GM19025 (cell line): ENCODE measurements at regions not wholly inside any gene's neighbourhood (a gene's known extent, or its start where the extent isn't known, plus 50 kb on each side); places are given as distances from the start of the nearest gene placed in this dataset.

ENCODE experiments used
- ATAC-seq: cut with Tn5 transposase; IDR thresholded peaks from one replicate; pipeline ENCODE4 v1.9.1; 2021; ENCODE audit warnings: mild to moderate bottlenecking, low read depth, moderate library complexity; ENCODE audit not compliant: unreplicated experiment

- no peak for ATAC-seq
These were observed 55.1 kb downstream of the KIF4B start for GRCh38 chr5:155068616-155069100.

- ATAC-seq: no peak
These were observed 56.4 kb downstream of the KIF4B start for GRCh38 chr5:155069961-155070360.

GRCh38 chr5:155070781-155071180, 57.2 kb downstream of the KIF4B start:
- no peak for ATAC-seq

DNA sequence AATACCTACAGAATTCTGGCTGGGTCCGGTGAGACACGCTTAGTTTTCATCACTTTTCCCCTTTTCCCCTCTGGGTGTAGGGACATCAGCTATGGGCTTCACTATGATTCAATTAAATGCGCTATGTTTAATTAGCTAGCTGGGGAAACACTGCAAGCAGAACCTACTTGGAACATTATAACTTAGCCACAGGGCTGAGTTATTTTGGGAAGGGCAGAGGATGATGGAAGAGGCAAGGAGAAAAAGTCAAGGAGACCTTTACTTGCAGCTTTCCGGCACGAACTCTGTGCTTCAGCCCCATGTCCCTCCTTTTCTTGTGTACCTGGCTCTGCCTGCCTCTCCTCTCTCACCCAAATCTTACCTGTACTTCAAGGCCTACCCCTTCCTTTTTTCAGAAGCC, 62.8 kb downstream of the KIF4B start:
- ATAC-seq: no peak

DNA sequence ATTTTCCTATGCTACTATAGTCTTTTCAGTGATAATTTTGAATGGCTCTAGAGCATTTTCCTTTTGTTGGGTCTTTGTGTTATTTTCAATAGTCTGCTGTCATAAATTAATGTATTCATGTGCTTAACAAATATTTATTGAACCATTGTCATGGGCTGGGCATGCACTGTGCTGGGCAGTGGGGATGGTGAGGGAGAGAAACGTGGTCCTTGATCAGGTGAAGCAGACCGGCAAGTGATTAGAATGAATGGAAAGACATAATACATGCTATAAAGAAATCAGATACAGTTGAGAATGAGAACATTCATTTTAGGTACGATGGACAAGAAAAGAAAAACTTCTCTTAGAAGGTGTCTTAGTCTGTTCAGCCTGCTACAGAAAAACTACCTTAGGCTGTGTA, 66.1 kb downstream of the KIF4B start:
- no peak for ATAC-seq

DNA sequence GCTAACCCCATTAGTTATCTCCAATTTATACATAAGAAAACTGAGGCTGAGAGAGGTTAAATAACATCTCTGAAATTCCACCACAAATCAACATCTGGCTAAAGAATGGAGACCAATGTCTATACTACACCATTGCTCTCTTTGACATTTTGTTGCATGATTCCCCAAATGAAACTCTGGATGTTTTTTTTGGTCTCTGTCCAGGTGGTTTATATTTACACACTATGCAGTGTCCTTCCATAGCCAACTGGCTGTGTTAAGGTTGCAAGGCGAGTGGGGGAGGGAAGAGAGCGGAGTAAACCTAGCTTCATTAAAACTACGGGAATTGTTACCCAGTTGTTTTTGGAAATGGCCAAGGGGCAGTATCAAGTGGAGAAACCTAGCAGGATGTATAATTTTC, 67.2 kb downstream of the KIF4B start:
- ATAC-seq: no peak

DNA sequence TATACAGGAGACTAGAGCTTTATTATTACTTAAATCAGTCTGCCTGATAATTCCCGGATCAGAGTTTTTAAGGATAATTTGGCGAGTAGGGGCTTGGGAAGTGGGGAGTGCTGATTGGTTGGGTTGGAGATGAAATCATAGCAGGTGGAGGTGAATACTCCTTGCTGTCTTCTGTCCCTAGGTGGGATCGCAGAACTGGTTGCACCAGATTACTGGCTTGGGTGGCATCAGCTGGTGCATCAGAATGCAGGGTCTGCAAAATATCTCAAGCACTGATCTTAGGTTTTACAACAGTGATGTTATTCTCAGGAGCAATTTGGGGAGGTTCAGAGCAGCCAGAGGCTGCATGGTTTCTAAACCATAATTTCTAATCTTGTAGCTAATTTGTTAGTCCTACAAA, 68.1 kb downstream of the KIF4B start:
- ATAC-seq: no peak

- ATAC-seq: no peak
These were observed 68.8 kb downstream of the KIF4B start for GRCh38 chr5:155082401-155082800.

DNA sequence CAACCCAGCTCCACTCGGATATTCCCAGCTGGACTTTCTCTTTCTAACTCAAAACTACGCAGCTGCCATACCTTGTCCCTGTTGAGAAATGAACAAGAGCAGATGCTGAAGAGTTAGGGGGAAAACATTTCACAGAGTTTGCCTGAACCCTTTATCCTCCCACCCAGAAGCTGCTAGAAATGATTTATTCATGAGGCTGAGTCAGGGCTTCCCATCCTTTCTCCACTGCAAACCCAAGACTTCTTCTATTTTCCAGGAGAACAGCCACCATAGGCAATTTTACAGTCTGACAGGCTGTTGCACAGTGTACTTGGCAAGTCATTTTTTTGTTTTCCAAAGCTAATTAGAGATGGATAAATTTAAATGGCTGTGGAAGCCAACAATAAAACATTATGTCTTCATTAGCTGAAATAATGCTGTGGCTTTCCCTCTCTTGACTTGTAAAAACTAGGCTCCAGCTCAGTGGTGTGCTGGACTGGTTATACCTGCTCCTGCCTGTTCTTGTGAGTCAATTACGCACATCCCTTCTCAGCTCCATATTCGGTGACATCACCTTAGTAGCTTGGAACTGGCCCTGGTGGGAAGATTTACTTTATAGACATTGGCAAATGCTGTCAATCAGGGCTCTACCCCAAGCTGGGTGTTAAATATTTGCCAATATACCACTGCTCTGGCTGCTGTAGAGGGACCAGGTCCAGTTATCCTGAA, 71.9 kb downstream of the KIF4B start:
- ATAC-seq: no peak

- no peak for ATAC-seq
These were observed 73.5 kb downstream of the KIF4B start for GRCh38 chr5:155087036-155087435.

- no peak for ATAC-seq
These were observed 75.3 kb downstream of the KIF4B start for GRCh38 chr5:155088811-155089210.

- no peak for ATAC-seq
These were observed 76.1 kb downstream of the KIF4B start for GRCh38 chr5:155089643-155090042.

- no peak for ATAC-seq
These were observed 77.6 kb downstream of the KIF4B start for GRCh38 chr5:155091063-155091648.

GRCh38 chr5:155091768-155092717, 78.5 kb downstream of the KIF4B start:
- ATAC-seq: no peak

DNA sequence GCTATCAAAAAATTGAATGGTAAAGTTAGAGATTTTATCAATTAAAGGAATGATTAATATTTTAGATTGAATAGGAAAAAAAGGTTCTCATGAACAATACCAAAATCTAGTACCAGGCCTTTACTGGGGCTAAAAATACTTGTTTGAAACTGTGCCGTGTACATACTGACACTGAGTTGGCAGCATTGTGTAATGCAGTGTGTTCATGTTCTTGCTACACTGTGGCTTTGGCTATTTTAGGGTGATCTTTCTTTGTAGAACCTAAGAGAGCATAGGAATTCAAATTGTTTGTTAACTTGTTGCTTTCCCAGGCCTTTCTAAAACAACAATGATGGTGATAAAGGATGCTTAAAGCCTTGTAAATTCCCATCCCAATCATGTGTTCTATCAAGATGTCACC, 80.9 kb downstream of the KIF4B start:
- no peak for ATAC-seq

DNA sequence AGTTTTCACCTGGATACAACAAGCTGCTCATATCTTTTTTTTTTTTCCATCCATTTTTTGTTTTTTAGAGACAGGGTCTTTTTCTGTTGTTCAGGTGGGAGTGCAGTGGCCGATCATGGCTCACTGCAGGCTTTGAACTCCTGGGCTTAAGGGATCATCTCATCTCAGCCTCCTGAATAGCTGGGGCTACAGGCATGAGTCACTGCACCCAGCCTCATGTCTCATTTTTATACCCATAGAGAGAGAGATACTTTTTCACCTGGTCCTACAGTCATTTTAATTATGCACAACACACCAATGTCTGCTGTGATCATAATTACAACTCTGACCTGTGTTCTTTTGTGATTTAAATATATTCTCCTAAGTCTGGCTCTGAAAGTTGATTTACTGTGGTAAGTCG, 84.4 kb downstream of the KIF4B start:
- ATAC-seq: no peak

DNA sequence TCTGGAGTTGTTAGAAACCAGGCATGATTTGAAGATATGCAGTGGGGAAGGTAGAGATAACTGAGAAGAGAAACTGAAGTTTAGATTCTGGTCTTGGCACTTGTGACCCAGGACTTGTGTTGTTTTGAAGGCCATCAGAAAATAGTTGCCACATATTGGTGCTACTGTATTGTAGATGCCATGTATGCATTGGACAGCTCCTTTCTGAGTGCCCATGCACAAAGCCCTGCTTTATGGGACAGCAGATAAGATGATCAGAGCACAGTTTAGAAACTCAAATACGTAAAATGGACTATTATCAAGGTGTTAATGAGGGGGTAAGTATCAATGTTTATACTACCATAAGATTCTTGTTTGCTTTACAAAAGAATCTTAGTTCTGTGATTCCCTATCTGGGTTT, 84.9 kb downstream of the KIF4B start:
- ATAC-seq: no peak

- no peak for ATAC-seq
These were observed 88.1 kb downstream of the KIF4B start for GRCh38 chr5:155101697-155102096.

- no peak for ATAC-seq
These were observed 89.6 kb downstream of the KIF4B start for GRCh38 chr5:155103146-155103545.

- ATAC-seq: no peak
These were observed 90.9 kb downstream of the KIF4B start for GRCh38 chr5:155104441-155104840.

DNA sequence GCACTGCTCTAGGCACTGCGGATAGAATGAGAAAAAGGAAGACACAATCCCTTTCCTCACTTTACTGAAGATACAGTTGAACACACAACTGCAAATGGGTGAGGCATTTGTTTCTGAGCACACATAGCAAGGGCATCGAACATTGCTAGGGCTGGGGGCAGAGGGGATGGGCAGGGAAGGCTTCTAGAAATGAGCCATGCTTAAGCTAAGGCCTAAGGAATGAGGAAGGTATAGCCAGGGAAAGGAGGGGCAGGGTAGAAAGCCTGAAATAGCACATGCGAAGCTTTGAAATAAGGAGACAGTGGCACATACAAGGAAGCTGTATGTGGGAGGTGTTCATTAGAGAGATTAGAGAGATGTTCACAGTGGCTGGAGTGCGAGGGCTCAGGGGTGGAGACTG, 92.7 kb downstream of the KIF4B start:
- ATAC-seq: no peak
